DMS153 treated with DMSO at 0.1 percent for 48 hours (cell line): ENCODE measurements at regions not wholly inside any gene's neighbourhood (a gene's known extent, or its start where the extent isn't known, plus 50 kb on each side); places are given as distances from the start of the nearest gene placed in this dataset.
"Not testable (repeated sequence)": the region's sequence is repeated elsewhere in the genome, so short reads cannot be mapped to it uniquely, and the experiment has no call there.

Experiments
- DNase-seq: peaks from one replicate; lab custom pipeline; 2025; ENCODE audit not compliant: unreplicated experiment; lab: John Stamatoyannopoulos, UW

DNA sequence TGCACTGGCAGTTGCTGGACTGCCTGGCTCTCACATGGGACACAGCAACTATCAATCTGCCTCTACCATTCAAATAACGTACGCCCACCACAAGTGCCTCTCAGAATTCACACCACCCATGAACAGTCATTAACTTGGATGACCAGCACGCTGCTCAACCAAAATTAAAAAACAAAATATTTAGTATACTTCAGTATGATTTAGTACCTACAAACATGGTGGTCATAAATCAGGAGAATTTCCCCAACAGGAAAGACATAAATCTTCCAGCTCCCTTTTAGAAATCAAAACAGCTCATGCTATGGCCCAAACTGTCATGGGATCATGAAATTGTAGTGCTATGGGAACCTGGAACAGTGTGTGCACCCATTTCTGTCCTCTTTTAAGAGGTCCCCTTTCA is 317.4 kb upstream of the ETAA1 start:
- DNase-seq = no peak

DNA sequence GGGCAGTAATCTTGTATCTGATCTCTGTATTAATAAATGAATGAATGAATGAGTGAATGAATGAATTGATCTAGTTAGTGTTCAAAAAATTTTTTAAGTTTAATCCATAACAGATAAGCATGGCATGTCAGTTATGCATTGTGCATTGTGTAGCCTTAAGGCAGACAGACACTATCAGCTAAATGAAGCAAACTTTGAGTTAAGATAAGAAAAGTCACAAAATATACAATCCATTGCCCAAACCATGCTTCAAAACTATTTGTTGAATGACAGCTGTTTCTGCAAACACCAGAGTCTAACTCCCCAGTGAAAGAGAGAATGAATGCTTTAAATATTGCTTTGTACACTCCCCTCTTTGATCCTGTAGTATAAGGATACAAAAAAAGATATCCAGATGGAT is 314.3 kb upstream of the ETAA1 start:
- no peak for DNase-seq

GRCh38 chr2:67083951-67084350 is 313.2 kb upstream of the ETAA1 start:
- DNase-seq = no peak

DNA sequence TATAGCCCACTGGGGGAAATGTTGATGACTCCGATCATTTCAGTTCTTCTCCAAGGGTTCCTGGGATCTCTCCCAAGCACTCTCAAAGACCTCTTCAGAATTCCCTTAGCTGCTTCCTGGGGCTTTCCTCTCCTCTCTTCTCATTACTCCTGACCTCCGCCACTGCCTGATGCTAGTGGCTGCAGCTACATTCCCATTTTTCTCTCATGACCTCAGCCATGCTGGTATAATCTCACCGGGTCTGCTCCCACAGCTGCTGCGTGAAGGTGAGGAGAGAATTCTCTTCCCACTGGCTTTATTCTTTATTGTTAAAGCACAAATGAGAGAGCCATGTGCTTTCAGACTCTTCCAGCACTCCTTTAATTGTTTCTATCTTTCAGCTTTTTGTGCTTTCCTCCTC is 312.0 kb upstream of the ETAA1 start:
- DNase-seq = no peak

GRCh38 chr2:67091681-67092080 is 305.5 kb upstream of the ETAA1 start:
- no peak for DNase-seq

GRCh38 chr2:67095121-67095520 is 302.0 kb upstream of the ETAA1 start:
- no peak for DNase-seq

GRCh38 chr2:67096886-67097285 is 300.2 kb upstream of the ETAA1 start:
- no peak for DNase-seq

DNA sequence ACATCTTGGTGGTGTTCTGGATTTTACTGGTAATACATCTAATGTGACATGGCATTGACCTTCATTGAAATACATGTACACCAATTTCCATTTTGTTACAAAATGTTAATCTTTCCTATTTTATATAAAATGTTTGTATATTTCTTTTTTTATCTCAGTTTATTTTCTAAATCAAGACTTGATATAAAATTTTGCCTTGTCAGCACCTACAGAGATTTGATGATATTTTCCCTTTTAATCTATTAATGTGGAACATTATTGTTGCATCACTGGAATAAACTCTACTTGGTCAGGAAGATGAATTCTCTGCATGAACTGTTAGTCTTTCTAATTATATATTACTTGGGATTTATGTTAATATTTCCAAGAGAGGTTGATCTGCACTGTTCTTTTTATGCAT is 294.0 kb upstream of the ETAA1 start:
- no peak for DNase-seq

DNA sequence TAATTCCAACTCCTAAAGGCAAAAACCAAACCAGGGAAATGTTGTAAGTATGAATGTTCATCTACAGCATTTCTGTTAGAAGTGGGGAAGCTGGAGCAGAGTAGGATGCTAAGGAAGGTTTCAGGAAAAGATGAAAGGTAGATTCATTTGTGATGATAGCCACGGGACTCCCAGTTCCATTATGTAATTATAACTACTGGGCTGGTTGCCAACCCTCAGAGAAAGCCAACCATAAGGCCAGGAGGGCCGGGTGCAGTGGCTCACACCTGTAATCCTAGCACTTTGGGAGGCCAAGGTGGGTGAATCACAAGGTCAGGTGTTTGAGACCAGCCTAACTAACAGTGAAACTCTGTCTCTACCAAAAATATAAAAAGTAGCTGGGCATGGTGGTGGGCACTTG is 288.9 kb upstream of the ETAA1 start:
- peak; percentile 57 for DNase-seq

DNA sequence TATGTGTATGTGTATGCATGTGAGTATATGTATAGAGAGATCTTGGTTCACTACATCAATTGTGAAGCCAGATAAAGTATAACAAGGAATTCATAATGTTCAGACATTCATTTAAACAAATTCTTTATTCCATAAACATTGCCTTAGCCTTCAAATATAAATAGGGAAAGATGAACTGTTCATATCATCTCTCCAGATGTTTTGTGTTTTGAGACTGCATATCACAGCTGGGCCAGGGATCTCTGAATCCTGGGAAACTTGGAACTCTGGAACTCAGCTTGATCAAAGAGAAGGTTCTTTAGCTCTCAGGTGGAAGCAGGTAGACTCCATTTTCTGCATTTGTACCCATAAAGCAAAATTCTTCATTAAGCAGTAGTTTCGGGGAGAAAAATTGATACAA is 272.6 kb upstream of the ETAA1 start:
- no peak for DNase-seq

DNA sequence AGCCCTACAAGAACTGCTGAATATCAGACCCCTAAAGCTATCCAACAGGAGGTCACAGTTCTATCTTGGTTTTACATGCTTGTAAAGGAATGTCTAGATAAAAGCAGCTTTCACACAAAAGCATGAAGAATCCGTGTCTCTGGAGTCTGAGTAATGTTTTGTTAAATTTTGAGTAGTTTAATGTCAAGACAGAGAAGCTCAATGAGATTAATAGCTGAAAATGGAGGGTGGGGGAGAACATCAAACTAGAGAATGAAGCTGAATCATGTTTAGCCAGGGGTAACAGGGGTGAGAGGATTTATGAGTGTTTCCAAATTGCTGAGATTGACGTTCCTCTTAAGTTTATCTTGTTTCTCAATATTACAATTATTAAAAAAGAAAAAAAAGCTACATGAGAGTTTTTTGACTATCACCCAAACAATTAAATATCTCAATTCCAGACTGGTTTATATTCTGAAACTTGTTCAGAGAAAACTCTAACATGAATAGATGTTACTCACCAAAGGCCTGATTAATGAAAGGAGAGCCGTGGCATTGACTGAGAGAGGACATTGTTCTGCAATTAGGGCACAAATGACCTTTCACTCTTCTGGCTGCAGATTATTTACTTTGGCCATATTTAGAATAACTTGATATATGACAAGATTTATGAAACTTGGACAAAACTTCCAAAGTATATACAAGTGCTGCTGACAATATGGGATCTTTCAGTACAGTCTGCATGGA is 266.4 kb upstream of the ETAA1 start:
- no peak for DNase-seq

DNA sequence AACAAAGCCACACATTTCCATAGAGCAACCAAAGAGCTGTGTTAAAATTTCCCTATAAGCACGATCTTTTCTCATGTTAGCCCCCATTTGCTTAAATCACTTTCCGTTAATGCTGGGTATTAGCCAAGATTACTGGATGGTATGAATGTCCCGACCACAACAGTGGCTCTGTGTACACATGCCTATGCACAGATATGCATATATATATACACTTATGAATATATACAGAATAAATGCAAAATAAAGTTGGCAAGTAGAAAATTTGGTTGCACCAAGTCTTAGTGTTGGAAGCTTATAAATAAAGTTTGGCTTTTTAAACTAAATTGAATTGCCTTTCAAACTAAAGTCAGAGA is 265.9 kb upstream of the ETAA1 start:
- no peak for DNase-seq

DNA sequence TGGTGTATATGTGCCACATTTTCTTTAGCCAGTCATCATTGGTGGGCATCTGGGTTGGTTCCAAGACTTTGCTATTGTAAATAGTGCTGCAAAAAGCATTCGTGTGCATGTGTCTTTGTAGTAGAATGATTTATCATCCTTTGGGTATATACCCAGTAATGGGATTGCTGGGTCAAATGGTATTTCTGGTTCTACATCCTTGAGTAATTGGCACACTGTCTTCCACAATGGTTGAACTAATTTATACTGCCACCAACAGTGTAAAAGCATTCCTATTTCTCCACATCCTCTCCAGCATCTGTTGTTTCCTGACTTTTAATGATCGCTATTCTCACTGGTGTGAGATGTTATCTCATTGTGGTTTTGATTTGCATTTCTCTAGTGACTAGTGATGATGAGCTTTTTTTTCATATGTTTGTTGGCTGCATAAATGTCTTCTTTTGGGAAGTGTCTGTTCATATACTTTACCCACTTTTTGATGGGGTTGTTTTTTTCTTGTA is 264.6 kb upstream of the ETAA1 start:
- not testable (repeated sequence) for DNase-seq

DNA sequence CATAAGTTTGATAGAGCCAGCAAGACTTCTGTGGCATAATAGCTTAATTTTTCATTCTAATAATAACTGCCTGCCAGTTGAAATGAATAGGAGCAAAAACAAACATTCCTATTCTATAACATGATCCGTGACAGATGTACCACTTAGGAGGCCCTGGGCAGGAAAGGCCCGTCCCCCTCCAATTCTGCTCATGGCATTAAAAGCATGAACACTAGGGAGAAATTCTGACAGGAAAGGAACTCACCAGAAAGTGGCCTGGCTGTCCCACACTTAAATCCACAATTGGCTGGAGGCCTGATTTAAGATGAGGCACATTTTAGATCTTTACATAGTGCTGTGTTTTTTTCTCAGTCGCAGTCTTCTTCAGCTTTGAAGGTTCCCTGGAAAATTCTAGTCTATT is 261.9 kb upstream of the ETAA1 start:
- peak; percentile 23 for DNase-seq

- peak; percentile 39 for DNase-seq
These were observed 259.4 kb upstream of the ETAA1 start for GRCh38 chr2:67137699-67138098.

GRCh38 chr2:67142071-67142470 is 255.1 kb upstream of the ETAA1 start:
- no peak for DNase-seq

GRCh38 chr2:67142741-67143140 is 254.4 kb upstream of the ETAA1 start:
- no peak for DNase-seq

DNA sequence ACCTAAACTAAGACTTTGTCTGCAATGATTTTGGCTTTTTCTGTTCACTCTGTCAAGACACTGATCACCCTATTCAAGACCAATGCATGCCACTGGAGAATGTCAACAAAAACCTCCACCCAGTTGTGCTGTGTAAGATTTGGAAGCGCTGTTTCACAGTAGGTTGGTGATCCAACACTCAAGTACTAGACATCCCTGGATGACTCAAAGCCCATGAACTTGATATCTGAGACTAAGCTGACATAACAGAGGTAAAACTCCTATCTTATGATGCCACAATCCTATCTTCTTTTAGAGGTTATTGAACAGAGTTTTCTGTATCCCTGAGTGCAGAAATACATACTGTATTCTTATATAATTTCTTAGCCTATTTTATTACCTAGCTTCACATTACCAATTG is 251.3 kb upstream of the ETAA1 start:
- no peak for DNase-seq

DNA sequence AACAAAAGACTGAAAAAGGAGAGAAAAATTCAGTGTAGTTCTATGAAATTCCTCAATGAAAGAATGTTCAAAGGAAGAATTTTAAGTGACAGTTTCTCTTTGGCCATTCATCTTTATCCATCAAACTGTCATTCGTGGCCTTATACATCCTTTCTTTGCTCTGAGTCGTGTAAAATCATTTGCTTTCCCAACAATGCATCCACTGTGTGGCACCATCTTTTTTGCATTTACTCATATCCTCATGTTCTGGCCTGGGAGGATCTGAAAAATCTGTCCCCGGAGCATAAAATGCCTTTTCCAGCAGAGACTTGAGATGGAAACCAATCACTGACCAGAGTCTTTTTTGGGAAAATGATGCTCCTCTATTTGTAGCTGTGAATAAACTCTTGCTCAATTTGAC is 240.3 kb upstream of the ETAA1 start:
- no peak for DNase-seq

DNA sequence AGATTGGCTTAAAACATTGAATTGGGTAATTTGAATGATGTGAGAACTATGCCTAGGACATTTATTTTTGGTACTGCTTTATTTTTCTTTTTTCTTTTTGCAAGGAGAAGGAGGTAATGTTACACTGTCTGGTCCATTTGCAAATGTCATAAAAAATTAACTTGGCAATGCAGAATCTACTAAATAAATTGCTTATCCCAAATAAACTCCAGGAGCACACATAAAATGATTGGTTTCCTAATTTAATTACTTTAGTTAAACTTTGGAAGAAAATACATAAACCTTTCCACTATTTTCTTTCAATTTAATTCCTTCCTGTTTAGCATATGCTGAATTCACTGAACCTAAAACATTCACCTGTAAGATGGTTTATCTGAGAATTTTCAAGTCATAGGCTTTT is 238.4 kb upstream of the ETAA1 start:
- DNase-seq = no peak

DNA sequence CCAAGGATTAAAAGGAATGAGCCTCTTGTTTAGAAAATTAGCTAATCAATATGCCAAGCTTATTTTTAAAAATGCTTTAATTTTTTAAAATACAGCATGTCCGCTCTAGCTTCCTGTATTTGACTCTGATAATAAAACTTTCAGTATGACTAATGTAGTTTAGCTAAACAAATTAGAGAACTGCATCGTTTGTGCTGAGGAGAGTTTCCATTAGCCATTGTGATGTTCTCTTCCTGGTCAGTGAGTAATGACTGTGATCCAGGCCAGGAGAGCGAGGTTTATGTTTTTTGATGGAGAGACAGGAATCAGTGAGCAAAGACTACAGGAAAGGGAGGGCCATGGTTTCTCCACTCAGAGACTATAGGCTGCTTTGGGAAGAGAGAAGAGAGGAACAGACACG is 237.2 kb upstream of the ETAA1 start:
- no peak for DNase-seq

DNA sequence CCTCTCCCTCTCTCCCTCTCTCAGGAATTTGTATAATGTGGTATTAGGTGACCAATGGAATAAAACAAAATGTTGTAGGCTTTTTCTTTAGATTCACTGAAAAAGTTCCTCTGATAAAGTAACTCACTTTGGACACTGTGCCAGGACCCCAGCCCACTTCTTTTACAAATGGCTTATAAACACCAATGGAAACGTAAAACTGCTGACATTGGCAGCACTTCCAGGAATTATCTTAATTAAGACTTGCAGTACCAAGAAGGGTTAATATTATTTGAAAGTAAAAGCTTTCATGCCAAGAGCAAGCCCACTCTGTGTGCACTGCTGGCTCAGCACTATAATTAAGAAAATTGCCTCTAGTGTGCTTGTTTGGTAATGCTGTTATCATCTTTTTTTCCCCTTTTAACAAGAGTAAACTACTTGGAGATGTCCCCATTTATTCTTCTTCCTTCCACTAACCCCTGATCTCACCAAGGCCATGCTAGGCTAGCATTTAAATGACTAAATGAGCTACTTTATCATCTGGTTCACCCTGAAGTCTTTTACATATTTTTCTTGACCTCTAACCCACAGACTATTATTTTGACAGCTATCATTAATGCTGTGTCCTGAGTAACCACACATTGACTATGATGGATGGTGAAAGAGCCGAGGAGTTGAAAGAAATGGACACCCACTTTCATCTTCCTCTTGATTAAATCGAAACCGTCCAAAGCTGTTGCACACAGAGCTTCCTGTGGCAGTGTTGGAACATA is 232.2 kb upstream of the ETAA1 start:
- no peak for DNase-seq

GRCh38 chr2:67165523-67165990 is 231.6 kb upstream of the ETAA1 start:
- DNase-seq = no peak
